Stomach smooth muscle (tissue), 2 donors: ENCODE measurements at regions not wholly inside any gene's neighbourhood (a gene's known extent, or its start where the extent isn't known, plus 50 kb on each side); places are given as distances from the start of the nearest gene placed in this dataset.
"Not testable (repeated sequence)": the region's sequence is repeated elsewhere in the genome, so short reads cannot be mapped to it uniquely, and the experiment has no call there.

Experiments
- H3K27ac ChIP-seq: one replicate; pipeline ENCODE4 v1.7.0; 2013; ENCODE audit warnings: mild to moderate bottlenecking, low read length, inconsistent platforms
- H3K27me3 ChIP-seq, 2 donors: one replicate each; pipeline ENCODE4 v1.7.0; 2013; ENCODE audit warnings: low read length in 2 of 2; ENCODE audit not compliant: insufficient read depth in 2 of 2, control insufficient read depth in 1 of 2
- H3K36me3 ChIP-seq, 2 donors: one replicate each; pipeline ENCODE4 v1.7.0; 2013; ENCODE audit warnings: low read length in 2 of 2; ENCODE audit not compliant: control insufficient read depth in 2 of 2, insufficient read depth in 2 of 2
- H3K4me1 ChIP-seq: one replicate; pipeline ENCODE4 v1.7.0; 2013; ENCODE audit warnings: low read length; ENCODE audit not compliant: control insufficient read depth, insufficient read depth
- H3K4me3 ChIP-seq, 2 donors: one replicate each; pipeline ENCODE4 v1.7.0; 2013; ENCODE audit warnings: low read length in 2 of 2
- H3K9ac ChIP-seq, 2 donors: one replicate each; pipeline ENCODE4 v1.7.0; 2013; ENCODE audit warnings: low read length in 2 of 2, mild to moderate bottlenecking in 1 of 2
- H3K9me3 ChIP-seq, 2 donors: one replicate each; pipeline ENCODE4 v1.7.0; 2013; ENCODE audit warnings: low read length in 2 of 2; ENCODE audit not compliant: control insufficient read depth in 2 of 2
- donor health status: healthy.
- donor health status: Pancreatic carcinoma.

- no peak overlapping the region for H3K4me3 ChIP-seq
- peaks cover 3% of the 10 kb centered on the region for H3K4me1 ChIP-seq
- H3K27ac ChIP-seq: no peak overlapping the region
- H3K9ac ChIP-seq: no peak overlapping the region
- no peaks in the 10 kb centered on the region for H3K9me3 ChIP-seq
- no peaks in the 10 kb centered on the region for H3K36me3 ChIP-seq
- H3K27me3 ChIP-seq: no peaks in the 10 kb centered on the region
Observed at GRCh38 chr9:107789001-107789700, 299.6 kb upstream of the KLF4 start.

GRCh38 chr9:107786561-107786960, 297.0 kb upstream of the KLF4 start:
- peaks cover 3% of the 10 kb centered on the region for H3K4me1 ChIP-seq
- no peak overlapping the region for H3K9ac ChIP-seq
- no peak overlapping the region for H3K4me3 ChIP-seq
- no peak overlapping the region for H3K27ac ChIP-seq
- H3K36me3 ChIP-seq: no peaks in the 10 kb centered on the region
- H3K27me3 ChIP-seq: no peaks in the 10 kb centered on the region
- H3K9me3 ChIP-seq: no peaks in the 10 kb centered on the region

- Histone ChIP-seq H3K27ac (no peak overlapping the region), H3K9me3 (no peaks in the 10 kb centered on the region), H3K4me3 (no peak overlapping the region), H3K9ac (no peak overlapping the region), H3K36me3 (no peaks in the 10 kb centered on the region), H3K27me3 (no peaks in the 10 kb centered on the region), H3K4me1 (peaks cover 3% of the 10 kb centered on the region)
Observed at GRCh38 chr9:107784235-107784958, 294.8 kb upstream of the KLF4 start.

GRCh38 chr9:107782789-107783188, 293.2 kb upstream of the KLF4 start:
- Histone ChIP-seq H3K9ac (no peak overlapping the region), H3K4me3 (no peak overlapping the region), H3K4me1 (peaks cover 3% of the 10 kb centered on the region), H3K27me3 (no peaks in the 10 kb centered on the region), H3K36me3 (no peaks in the 10 kb centered on the region), H3K27ac (no peak overlapping the region), H3K9me3 (no peaks in the 10 kb centered on the region)

GRCh38 chr9:107782381-107782780, 292.8 kb upstream of the KLF4 start:
- Histone ChIP-seq H3K9ac (no peak overlapping the region), H3K36me3 (no peaks in the 10 kb centered on the region), H3K4me1 (peaks cover 3% of the 10 kb centered on the region), H3K27ac (no peak overlapping the region), H3K9me3 (no peaks in the 10 kb centered on the region), H3K27me3 (no peaks in the 10 kb centered on the region), H3K4me3 (no peak overlapping the region)

GRCh38 chr9:107780960-107781359, 291.4 kb upstream of the KLF4 start:
- peaks cover 3% of the 10 kb centered on the region for H3K4me1 ChIP-seq

GRCh38 chr9:107779731-107780130, 290.2 kb upstream of the KLF4 start:
- no peak overlapping the region for H3K4me3 ChIP-seq
- no peak overlapping the region for H3K27ac ChIP-seq
- no peaks in the 10 kb centered on the region for H3K9me3 ChIP-seq
- H3K36me3 ChIP-seq: no peaks in the 10 kb centered on the region
- no peaks in the 10 kb centered on the region for H3K27me3 ChIP-seq
- H3K4me1 ChIP-seq: peaks cover 3% of the 10 kb centered on the region
- no peak overlapping the region for H3K9ac ChIP-seq

More at GRCh38 chr9:107780960-107781359, 291.4 kb upstream of the KLF4 start:
- no peak overlapping the region for H3K27ac ChIP-seq
- H3K4me3 ChIP-seq: no peak overlapping the region
- no peaks in the 10 kb centered on the region for H3K27me3 ChIP-seq
- no peaks in the 10 kb centered on the region for H3K36me3 ChIP-seq
- H3K9me3 ChIP-seq: no peaks in the 10 kb centered on the region
- H3K9ac ChIP-seq: no peak overlapping the region

- Histone ChIP-seq H3K9me3 (no peaks in the 10 kb centered on the region), H3K4me3 (no peak overlapping the region), H3K4me1 (no peaks in the 10 kb centered on the region), H3K27ac (no peak overlapping the region), H3K36me3 (no peaks in the 10 kb centered on the region), H3K27me3 (no peaks in the 10 kb centered on the region), H3K9ac (no peak overlapping the region)
Observed at GRCh38 chr9:107778661-107779060, 289.1 kb upstream of the KLF4 start.

GRCh38 chr9:107774099-107774498, 284.5 kb upstream of the KLF4 start:
- not testable (repeated sequence) for H3K36me3 ChIP-seq

GRCh38 chr9:107772988-107773387, 283.4 kb upstream of the KLF4 start:
- no peaks in the 10 kb centered on the region for H3K27me3 ChIP-seq

More at GRCh38 chr9:107774099-107774498, 284.5 kb upstream of the KLF4 start:
- H3K4me1 ChIP-seq, H3K9ac ChIP-seq, H3K27me3 ChIP-seq, H3K9me3 ChIP-seq, H3K4me3 ChIP-seq, H3K27ac ChIP-seq: not testable (repeated sequence)

GRCh38 chr9:107770716-107771115, 281.1 kb upstream of the KLF4 start:
- Histone ChIP-seq H3K27me3 (no peaks in the 10 kb centered on the region), H3K9me3 (no peaks in the 10 kb centered on the region), H3K4me1 (no peaks in the 10 kb centered on the region), H3K4me3 (no peak overlapping the region), H3K27ac (no peak overlapping the region), H3K9ac (no peak overlapping the region), H3K36me3 (no peaks in the 10 kb centered on the region)

More at GRCh38 chr9:107772988-107773387, 283.4 kb upstream of the KLF4 start:
- Histone ChIP-seq H3K4me1 (no peaks in the 10 kb centered on the region), H3K36me3 (no peaks in the 10 kb centered on the region), H3K4me3 (no peak overlapping the region), H3K9ac (no peak overlapping the region), H3K27ac (no peak overlapping the region), H3K9me3 (no peaks in the 10 kb centered on the region)
